ENCODE measurements at regions not wholly inside any gene's neighbourhood (a gene's known extent, or its start where the extent isn't known, plus 50 kb on each side); places are given as distances from the start of the nearest gene placed in this dataset.

GRCh38 chr12:67918441-67918840 is 70.8 kb upstream of the IFNG-AS1 start:
- TF ChIP-seq CTCF (IDR thresholded peaks at IDR 0.05) = no peak
- no peak for TF ChIP-seq EP300 (IDR thresholded peaks at IDR 0.05)

Data from ovary (tissue), 3 donors.